WTC11 (cell line): ENCODE measurements at regions not wholly inside any gene's neighbourhood (a gene's known extent, or its start where the extent isn't known, plus 50 kb on each side); places are given as distances from the start of the nearest gene placed in this dataset.

Experiments
- IRF1 ChIP-seq: sonication (generic); formaldehyde crosslinking; IDR thresholded peaks from 2 replicates; pipeline ENCODE4 v1.8.0; 2023; ENCODE audit warnings: missing genetic modification reagents
- TF ChIP-seq, protein P1 (sequence below): fragments of 200-600 bp; IDR thresholded peaks from 2 replicates; pipeline ENCODE4 v1.8.0; 2022; ENCODE audit warnings: antibody characterized with exemption
- TF ChIP-seq, protein P2 (sequence below): sonication (generic); formaldehyde crosslinking; IDR thresholded peaks from 2 replicates; pipeline ENCODE4 v1.8.0; 2022; ENCODE audit warnings: mild to moderate bottlenecking, missing genetic modification reagents

GRCh38 chr6:21694168-21694567, 100.6 kb downstream of the SOX4 start:
- TF ChIP-seq, protein P1, sequence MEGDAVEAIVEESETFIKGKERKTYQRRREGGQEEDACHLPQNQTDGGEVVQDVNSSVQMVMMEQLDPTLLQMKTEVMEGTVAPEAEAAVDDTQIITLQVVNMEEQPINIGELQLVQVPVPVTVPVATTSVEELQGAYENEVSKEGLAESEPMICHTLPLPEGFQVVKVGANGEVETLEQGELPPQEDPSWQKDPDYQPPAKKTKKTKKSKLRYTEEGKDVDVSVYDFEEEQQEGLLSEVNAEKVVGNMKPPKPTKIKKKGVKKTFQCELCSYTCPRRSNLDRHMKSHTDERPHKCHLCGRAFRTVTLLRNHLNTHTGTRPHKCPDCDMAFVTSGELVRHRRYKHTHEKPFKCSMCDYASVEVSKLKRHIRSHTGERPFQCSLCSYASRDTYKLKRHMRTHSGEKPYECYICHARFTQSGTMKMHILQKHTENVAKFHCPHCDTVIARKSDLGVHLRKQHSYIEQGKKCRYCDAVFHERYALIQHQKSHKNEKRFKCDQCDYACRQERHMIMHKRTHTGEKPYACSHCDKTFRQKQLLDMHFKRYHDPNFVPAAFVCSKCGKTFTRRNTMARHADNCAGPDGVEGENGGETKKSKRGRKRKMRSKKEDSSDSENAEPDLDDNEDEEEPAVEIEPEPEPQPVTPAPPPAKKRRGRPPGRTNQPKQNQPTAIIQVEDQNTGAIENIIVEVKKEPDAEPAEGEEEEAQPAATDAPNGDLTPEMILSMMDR = no peak
- TF ChIP-seq, protein P2, sequence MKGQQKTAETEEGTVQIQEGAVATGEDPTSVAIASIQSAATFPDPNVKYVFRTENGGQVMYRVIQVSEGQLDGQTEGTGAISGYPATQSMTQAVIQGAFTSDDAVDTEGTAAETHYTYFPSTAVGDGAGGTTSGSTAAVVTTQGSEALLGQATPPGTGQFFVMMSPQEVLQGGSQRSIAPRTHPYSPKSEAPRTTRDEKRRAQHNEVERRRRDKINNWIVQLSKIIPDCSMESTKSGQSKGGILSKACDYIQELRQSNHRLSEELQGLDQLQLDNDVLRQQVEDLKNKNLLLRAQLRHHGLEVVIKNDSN (CRISPR knock-in tag) = no peak
- TF ChIP-seq IRF1 (CRISPR knock-in tag) = no peak
